Osteocyte (in vitro differentiated cells): ENCODE measurements at regions not wholly inside any gene's neighbourhood (a gene's known extent, or its start where the extent isn't known, plus 50 kb on each side); places are given as distances from the start of the nearest gene placed in this dataset.

Source experiments
- DNase-seq: peaks from one replicate; pipeline ENCODE4 v3.0.0; 2021; ENCODE audit warnings: mixed read lengths; ENCODE audit not compliant: unreplicated experiment; ENCODE audit errors: extremely low spot score
- H3K27ac Mint-ChIP-seq: one replicate; pipeline ENCODE4 v1.8.0; 2021; ENCODE audit warnings: mild to moderate bottlenecking, mixed read lengths; ENCODE audit not compliant: unreplicated experiment
- H3K27me3 Mint-ChIP-seq: one replicate; pipeline ENCODE4 v1.8.0; 2021; ENCODE audit warnings: mixed read lengths; ENCODE audit not compliant: unreplicated experiment
- H3K36me3 Mint-ChIP-seq: one replicate; pipeline ENCODE4 v1.8.0; 2021; ENCODE audit warnings: mixed read lengths; ENCODE audit not compliant: unreplicated experiment
- H3K4me1 Mint-ChIP-seq: one replicate; pipeline ENCODE4 v1.8.0; 2021; ENCODE audit warnings: mixed read lengths; ENCODE audit not compliant: unreplicated experiment
- H3K4me3 Mint-ChIP-seq: one replicate; pipeline ENCODE4 v1.8.0; 2021; ENCODE audit warnings: mild to moderate bottlenecking, moderate library complexity, mixed read lengths; ENCODE audit not compliant: unreplicated experiment
- H3K9me3 Mint-ChIP-seq: one replicate; pipeline ENCODE4 v1.8.0; 2021; ENCODE audit warnings: mixed read lengths; ENCODE audit not compliant: unreplicated experiment
- CTCF ChIP-seq: fragments of 200-600 bp; sonication (generic); IDR thresholded peaks from 2 replicates; pipeline ENCODE4 v1.5.0; 2021; ENCODE audit warnings: antibody characterized with exemption, mild to moderate bottlenecking, moderate library complexity

- DNase-seq, result no peak
- H3K27me3 Mint-ChIP-seq, result no peaks in the 10 kb centered on the region
- H3K27ac Mint-ChIP-seq, result no peak overlapping the region
- H3K4me3 Mint-ChIP-seq, result no peak overlapping the region
- no peaks in the 10 kb centered on the region for H3K36me3 Mint-ChIP-seq
- H3K4me1 Mint-ChIP-seq, result peaks cover 32% of the 10 kb centered on the region
- H3K9me3 Mint-ChIP-seq, result no peaks in the 10 kb centered on the region
- TF ChIP-seq CTCF, result no peak
Measured at GRCh38 chr2:240324312-240325015, 111.0 kb upstream of the GPC1 start.

GRCh38 chr2:240325016-240326007 lies 110.2 kb upstream of the GPC1 start:
- Mint-ChIP-seq H3K27me3 (no peaks in the 10 kb centered on the region), H3K4me1 (peaks cover 24% of the 10 kb centered on the region), H3K27ac (no peak overlapping the region), H3K36me3 (no peaks in the 10 kb centered on the region), H3K9me3 (no peaks in the 10 kb centered on the region), H3K4me3 (no peak overlapping the region)
- peak; percentile 83 for DNase-seq
- TF ChIP-seq CTCF, result no peak

- no peaks in the 10 kb centered on the region for H3K9me3 Mint-ChIP-seq
- H3K27me3 Mint-ChIP-seq, result peaks cover 2% of the 10 kb centered on the region
- H3K4me3 Mint-ChIP-seq, result no peak overlapping the region
- no peaks in the 10 kb centered on the region for H3K36me3 Mint-ChIP-seq
- no peak for DNase-seq
- no peak for TF ChIP-seq CTCF
- H3K4me1 Mint-ChIP-seq, result peaks cover 15% of the 10 kb centered on the region
- H3K27ac Mint-ChIP-seq, result no peak overlapping the region
Measured at GRCh38 chr2:240326246-240326645, 109.2 kb upstream of the GPC1 start.

GRCh38 chr2:240326886-240327285 lies 108.6 kb upstream of the GPC1 start:
- Mint-ChIP-seq H3K4me1 (peaks cover 14% of the 10 kb centered on the region), H3K4me3 (no peak overlapping the region), H3K27ac (no peak overlapping the region), H3K27me3 (peaks cover 9% of the 10 kb centered on the region), H3K36me3 (no peaks in the 10 kb centered on the region), H3K9me3 (peaks cover 3% of the 10 kb centered on the region)
- no peak for TF ChIP-seq CTCF
- peak; percentile 71 for DNase-seq

- peaks cover 12% of the 10 kb centered on the region for H3K4me1 Mint-ChIP-seq
- H3K36me3 Mint-ChIP-seq, result peaks cover 2% of the 10 kb centered on the region
- peak; percentile 49 for DNase-seq
- H3K4me3 Mint-ChIP-seq, result no peak overlapping the region
- H3K27me3 Mint-ChIP-seq, result peaks cover 14% of the 10 kb centered on the region
- no peak overlapping the region for H3K27ac Mint-ChIP-seq
- TF ChIP-seq CTCF, result no peak
- H3K9me3 Mint-ChIP-seq, result peaks cover 3% of the 10 kb centered on the region
Measured at GRCh38 chr2:240327566-240327965, 107.9 kb upstream of the GPC1 start.
